Lower lobe of right lung (tissue), 2 donors: ENCODE measurements at regions not wholly inside any gene's neighbourhood (a gene's known extent, or its start where the extent isn't known, plus 50 kb on each side); places are given as distances from the start of the nearest gene placed in this dataset.

Experiments
- ATAC-seq, 2 donors: fragments of 200-7000 bp; cut with Tn5 transposase; one replicate each; pipeline ENCODE4 v1.9.1; 2020 to 2022; ENCODE audit warnings: mild to moderate bottlenecking in 2 of 2, moderate library complexity in 2 of 2
- DNase-seq: peaks from one replicate; pipeline ENCODE4 v3.0.0-alpha.2; 2020
- H3K27ac ChIP-seq: fragments of 200-600 bp; one replicate; pipeline ENCODE4 v1.8.0; 2022
- H3K27me3 ChIP-seq: fragments of 200-600 bp; one replicate; pipeline ENCODE4 v1.8.0; 2022; ENCODE audit warnings: low read depth
- H3K36me3 ChIP-seq: fragments of 200-600 bp; one replicate; pipeline ENCODE4 v1.8.0; 2022; ENCODE audit warnings: mild to moderate bottlenecking
- H3K4me1 ChIP-seq: fragments of 200-600 bp; one replicate; pipeline ENCODE4 v1.8.0; 2022
- H3K4me3 ChIP-seq: fragments of 200-600 bp; one replicate; pipeline ENCODE4 v1.8.0; 2022; ENCODE audit warnings: mild to moderate bottlenecking
- H3K9me3 ChIP-seq: fragments of 200-600 bp; one replicate; pipeline ENCODE4 v1.8.0; 2022
- intact Hi-C: fragments of 100-400 bp; cut with DNase I; formaldehyde crosslinking; loops from one replicate; pipeline ENCODE4 v1.11.0; 2022
- TF ChIP-seq, protein P1 (sequence below): fragments of 200-600 bp; IDR thresholded peaks from one replicate; pipeline ENCODE4 v1.8.0; 2022; ENCODE audit warnings: antibody characterized with exemption, mild to moderate bottlenecking
- donor health status: DM: no; HTN: yes; CAD: no; lungs with severe emphysema.

DNA sequence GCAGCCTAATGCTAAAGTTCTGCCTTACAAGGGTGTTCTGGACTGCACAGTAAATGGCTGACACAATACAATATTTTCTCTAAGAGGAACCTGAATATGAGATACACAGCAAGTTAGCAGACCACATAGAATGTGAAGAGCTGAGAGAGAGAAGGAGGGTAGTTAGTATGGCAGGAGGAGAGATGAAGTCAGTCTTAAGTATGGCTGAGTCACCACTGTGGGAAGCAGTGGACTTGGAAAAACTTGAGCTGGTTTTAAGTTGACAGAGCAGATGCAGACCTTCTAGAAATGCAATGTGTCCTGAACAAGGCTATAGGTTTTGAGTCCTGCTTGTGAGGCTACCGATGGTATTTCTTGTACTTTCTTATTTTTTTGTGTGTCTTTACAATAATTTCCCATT, 172.5 kb downstream of the SH2D1A start:
- no peak overlapping the region for H3K4me3 ChIP-seq
- H3K27me3 ChIP-seq = no peaks in the 10 kb centered on the region
- H3K36me3 ChIP-seq = no peaks in the 10 kb centered on the region
- no peak overlapping the region for H3K27ac ChIP-seq
- TF ChIP-seq, protein P1, sequence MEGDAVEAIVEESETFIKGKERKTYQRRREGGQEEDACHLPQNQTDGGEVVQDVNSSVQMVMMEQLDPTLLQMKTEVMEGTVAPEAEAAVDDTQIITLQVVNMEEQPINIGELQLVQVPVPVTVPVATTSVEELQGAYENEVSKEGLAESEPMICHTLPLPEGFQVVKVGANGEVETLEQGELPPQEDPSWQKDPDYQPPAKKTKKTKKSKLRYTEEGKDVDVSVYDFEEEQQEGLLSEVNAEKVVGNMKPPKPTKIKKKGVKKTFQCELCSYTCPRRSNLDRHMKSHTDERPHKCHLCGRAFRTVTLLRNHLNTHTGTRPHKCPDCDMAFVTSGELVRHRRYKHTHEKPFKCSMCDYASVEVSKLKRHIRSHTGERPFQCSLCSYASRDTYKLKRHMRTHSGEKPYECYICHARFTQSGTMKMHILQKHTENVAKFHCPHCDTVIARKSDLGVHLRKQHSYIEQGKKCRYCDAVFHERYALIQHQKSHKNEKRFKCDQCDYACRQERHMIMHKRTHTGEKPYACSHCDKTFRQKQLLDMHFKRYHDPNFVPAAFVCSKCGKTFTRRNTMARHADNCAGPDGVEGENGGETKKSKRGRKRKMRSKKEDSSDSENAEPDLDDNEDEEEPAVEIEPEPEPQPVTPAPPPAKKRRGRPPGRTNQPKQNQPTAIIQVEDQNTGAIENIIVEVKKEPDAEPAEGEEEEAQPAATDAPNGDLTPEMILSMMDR = no peak
- no peak for ATAC-seq
- H3K9me3 ChIP-seq = no peaks in the 10 kb centered on the region
- H3K4me1 ChIP-seq = no peaks in the 10 kb centered on the region
- intact Hi-C loops = no loop called here
- DNase-seq = no peak

GRCh38 chrX:124524852-124525251, 178.5 kb downstream of the SH2D1A start:
- TF ChIP-seq, protein P1 = no peak
- ATAC-seq = no peak
- Histone ChIP-seq H3K4me1 (no peaks in the 10 kb centered on the region), H3K4me3 (no peak overlapping the region), H3K27ac (no peak overlapping the region), H3K36me3 (no peaks in the 10 kb centered on the region), H3K27me3 (no peaks in the 10 kb centered on the region), H3K9me3 (no peaks in the 10 kb centered on the region)
- intact Hi-C loops = no loop called here
- no peak for DNase-seq

DNA sequence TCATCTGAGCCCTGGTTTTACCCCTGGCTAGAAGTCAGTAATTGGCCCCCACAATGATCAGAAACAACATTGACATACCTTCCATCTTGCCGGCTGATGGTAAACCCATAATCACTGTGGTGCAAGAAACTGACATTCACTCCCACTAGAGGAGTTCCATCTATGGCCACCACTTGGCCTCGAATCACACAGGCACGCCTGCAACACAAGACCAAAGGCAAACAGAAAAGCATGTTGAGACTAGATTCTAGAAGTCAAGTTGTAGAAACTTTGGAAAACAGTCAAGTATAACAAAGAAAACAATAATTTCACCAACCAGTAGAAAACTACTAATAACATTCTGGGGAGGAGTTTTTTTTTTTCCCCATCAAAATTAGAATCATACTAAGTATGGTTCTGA, 183.4 kb downstream of the SH2D1A start:
- intact Hi-C loops = no loop called here
- TF ChIP-seq, protein P1 = no peak
- no peak for DNase-seq
- Histone ChIP-seq H3K27me3 (no peaks in the 10 kb centered on the region), H3K36me3 (no peaks in the 10 kb centered on the region), H3K4me3 (no peak overlapping the region), H3K4me1 (no peaks in the 10 kb centered on the region), H3K27ac (no peak overlapping the region), H3K9me3 (no peaks in the 10 kb centered on the region)
- no peak for ATAC-seq

DNA sequence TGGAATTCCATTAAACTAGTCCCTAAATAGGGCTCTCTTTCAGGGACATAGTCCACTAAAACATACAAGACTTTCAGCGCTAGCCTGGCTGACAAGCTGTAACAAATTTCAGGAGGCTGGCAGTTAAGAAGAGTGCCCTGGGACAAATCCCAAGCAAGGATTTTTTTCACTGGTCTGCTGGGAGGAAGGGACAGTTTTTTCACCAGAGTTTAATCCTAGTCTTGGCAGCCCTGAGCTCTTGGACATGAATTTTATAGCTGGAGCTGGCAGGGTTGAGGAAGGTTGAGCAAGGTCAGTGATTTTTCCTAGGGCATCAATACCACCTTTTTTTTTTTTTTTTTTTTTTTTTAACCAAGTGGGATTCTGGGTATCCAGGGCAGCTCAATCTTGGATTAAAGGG, 184.4 kb downstream of the SH2D1A start:
- Histone ChIP-seq H3K9me3 (no peaks in the 10 kb centered on the region), H3K4me3 (no peak overlapping the region), H3K4me1 (no peaks in the 10 kb centered on the region), H3K36me3 (no peaks in the 10 kb centered on the region), H3K27me3 (no peaks in the 10 kb centered on the region), H3K27ac (no peak overlapping the region)
- no peak for ATAC-seq
- intact Hi-C loops = no loop called here
- TF ChIP-seq, protein P1 = no peak
- no peak for DNase-seq

DNA sequence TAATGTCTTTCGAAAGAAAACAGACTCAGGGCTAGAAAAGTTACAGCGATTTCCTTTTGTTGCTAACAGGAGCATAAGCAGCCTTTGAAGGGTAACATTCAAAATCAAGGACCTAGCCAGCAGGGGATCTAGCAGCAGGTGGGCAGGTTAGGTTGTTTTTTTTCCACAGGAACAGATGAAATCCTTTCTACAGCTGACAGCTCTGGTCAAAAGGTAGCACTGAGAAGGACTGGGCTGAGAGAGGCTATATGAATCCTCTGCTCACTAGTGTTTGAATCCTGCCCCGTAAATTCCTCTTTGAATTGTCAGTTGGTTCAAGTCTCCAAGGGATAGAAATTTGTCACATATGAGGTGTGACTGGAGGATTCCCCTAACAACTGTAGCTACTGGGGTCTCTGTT, 188.2 kb downstream of the SH2D1A start:
- no peak overlapping the region for H3K4me3 ChIP-seq
- intact Hi-C loops = no loop called here

More for the DNA sequence above, 188.2 kb downstream of the SH2D1A start:
- Histone ChIP-seq H3K27me3 (no peaks in the 10 kb centered on the region), H3K4me1 (no peaks in the 10 kb centered on the region), H3K36me3 (no peaks in the 10 kb centered on the region), H3K9me3 (no peaks in the 10 kb centered on the region), H3K27ac (no peak overlapping the region)
- ATAC-seq (no peak), DNase-seq (no peak)
- TF ChIP-seq, protein P1 = no peak
